GM13976 (cell line): ENCODE measurements at regions not wholly inside any gene's neighbourhood (a gene's known extent, or its start where the extent isn't known, plus 50 kb on each side); places are given as distances from the start of the nearest gene placed in this dataset.

ENCODE experiments used
- DNase-seq: peaks from one replicate; pipeline ENCODE4 v3.0.0; 2012; ENCODE audit warnings: low spot score
- CTCF ChIP-seq: IDR thresholded peaks from 2 replicates; pipeline ENCODE4 v1.5.1; 2012; ENCODE audit warnings: borderline replicate concordance, mild to moderate bottlenecking; ENCODE audit not compliant: insufficient read depth; ENCODE audit errors: extremely low read depth, missing control alignments, control extremely low read depth
- in situ Hi-C: fragments of 300-500 bp; cut with MboI; formaldehyde crosslinking; loops from one replicate; pipeline ENCODE4 v1.12.0; 2022; ENCODE audit warnings: low sequenced_read_pairs, mixed read lengths, inconsistent platforms; ENCODE audit not compliant: unreplicated experiment

- in situ Hi-C loops: no loop called here
- DNase-seq: no peak
- no peak for TF ChIP-seq CTCF
Observed at GRCh38 chrX:115366535-115366934, 77.0 kb downstream of the LUZP4 start.

- TF ChIP-seq CTCF: no peak
- no peak for DNase-seq
- in situ Hi-C loops: no loop called here
Observed at GRCh38 chrX:115367455-115367854, 77.9 kb downstream of the LUZP4 start.

- no peak for TF ChIP-seq CTCF
- DNase-seq: no peak
- in situ Hi-C loops: no loop called here
Observed at GRCh38 chrX:115367951-115368350, 78.4 kb downstream of the LUZP4 start.

- TF ChIP-seq CTCF: no peak
- in situ Hi-C loops: no loop called here
- DNase-seq: no peak
Observed at GRCh38 chrX:115368876-115369275, 79.4 kb downstream of the LUZP4 start.

GRCh38 chrX:115372152-115372551, 82.6 kb downstream of the LUZP4 start:
- no peak for TF ChIP-seq CTCF
- in situ Hi-C loops: no loop called here
- DNase-seq: no peak

- TF ChIP-seq CTCF: no peak
- in situ Hi-C loops: no loop called here
- no peak for DNase-seq
Observed at GRCh38 chrX:115373308-115373707, 83.8 kb downstream of the LUZP4 start.

GRCh38 chrX:115378471-115378870, 89.0 kb downstream of the LUZP4 start:
- TF ChIP-seq CTCF: no peak
- in situ Hi-C loops: no loop called here
- no peak for DNase-seq
